VCaP (cell line): ENCODE measurements at regions not wholly inside any gene's neighbourhood (a gene's known extent, or its start where the extent isn't known, plus 50 kb on each side); places are given as distances from the start of the nearest gene placed in this dataset.

ENCODE experiments used
- H3K27ac ChIP-seq: fragments of 450-650 bp; 2 replicates; pipeline ENCODE4 v1.5.1; 2017
- TF ChIP-seq, protein P1 (sequence below): fragments of 450-650 bp; conservative IDR thresholded peaks from 2 replicates; pipeline ENCODE4 v1.5.1; 2017; ENCODE audit warnings: mild to moderate bottlenecking, moderate library complexity

- H3K27ac ChIP-seq = no peak overlapping the region
- TF ChIP-seq, protein P1, sequence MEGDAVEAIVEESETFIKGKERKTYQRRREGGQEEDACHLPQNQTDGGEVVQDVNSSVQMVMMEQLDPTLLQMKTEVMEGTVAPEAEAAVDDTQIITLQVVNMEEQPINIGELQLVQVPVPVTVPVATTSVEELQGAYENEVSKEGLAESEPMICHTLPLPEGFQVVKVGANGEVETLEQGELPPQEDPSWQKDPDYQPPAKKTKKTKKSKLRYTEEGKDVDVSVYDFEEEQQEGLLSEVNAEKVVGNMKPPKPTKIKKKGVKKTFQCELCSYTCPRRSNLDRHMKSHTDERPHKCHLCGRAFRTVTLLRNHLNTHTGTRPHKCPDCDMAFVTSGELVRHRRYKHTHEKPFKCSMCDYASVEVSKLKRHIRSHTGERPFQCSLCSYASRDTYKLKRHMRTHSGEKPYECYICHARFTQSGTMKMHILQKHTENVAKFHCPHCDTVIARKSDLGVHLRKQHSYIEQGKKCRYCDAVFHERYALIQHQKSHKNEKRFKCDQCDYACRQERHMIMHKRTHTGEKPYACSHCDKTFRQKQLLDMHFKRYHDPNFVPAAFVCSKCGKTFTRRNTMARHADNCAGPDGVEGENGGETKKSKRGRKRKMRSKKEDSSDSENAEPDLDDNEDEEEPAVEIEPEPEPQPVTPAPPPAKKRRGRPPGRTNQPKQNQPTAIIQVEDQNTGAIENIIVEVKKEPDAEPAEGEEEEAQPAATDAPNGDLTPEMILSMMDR = no peak
Observed at GRCh38 chr7:87047-87446, 105.3 kb upstream of the FAM20C start.

GRCh38 chr7:87671-88070 is 104.7 kb upstream of the FAM20C start:
- TF ChIP-seq, protein P1 = no peak
- H3K27ac ChIP-seq = no peak overlapping the region

DNA sequence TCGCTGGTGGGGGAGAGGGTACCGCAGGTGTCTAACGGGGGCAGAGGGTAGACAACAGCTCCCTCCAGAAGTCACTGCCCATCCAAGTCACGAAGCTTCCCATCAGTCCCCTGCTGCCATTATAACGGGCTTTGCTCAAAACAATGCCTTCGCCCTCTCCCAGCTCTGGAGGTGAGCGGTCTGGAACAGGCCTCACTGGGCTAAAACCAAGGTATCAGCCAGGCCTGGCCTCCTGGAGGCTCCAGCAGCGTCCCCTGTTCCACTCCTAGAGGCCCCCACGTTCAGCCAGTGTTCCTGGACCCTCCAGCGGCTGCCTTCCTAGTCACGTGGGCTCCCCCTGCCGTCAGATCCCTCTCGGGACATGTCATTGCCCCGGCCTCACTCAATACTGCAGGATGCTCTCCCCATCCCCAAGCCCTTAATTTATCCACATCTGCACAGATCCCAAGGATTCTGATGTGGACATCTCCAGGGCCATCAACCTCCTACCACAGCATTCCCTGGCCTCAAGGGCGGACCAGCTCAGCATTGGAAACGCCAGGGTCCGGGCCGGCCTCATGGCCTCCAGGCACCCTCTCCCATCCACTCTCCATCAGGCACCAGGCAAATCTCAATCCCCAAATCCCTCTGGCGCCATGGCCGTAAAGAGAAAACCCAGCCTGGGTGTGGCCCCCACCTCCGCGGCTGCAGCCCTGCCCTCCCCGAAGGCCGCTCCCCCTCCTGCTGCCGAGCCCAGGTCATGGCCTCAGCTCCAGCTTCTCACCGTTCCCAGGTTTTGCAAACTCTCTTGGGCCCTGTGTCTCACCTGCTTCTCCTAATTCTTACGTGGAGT is 104.1 kb upstream of the FAM20C start:
- H3K27ac ChIP-seq = no peak overlapping the region
- TF ChIP-seq, protein P1 = no peak

DNA sequence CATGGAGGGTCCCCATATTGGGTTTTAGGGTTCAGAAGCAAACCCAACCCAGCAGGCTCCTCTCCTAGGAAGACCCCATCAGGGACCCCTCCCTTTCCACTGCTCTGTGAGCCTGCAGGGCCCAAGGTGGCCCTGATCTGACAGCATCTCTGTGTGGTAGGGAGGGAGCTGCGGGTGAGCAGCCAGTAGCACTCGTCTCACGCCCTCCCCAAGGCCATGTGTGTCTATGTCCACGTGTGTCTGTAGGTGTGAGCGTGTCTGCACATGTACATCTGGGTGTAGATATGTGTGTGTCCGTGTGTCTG is 103.5 kb upstream of the FAM20C start:
- TF ChIP-seq, protein P1 = no peak
- no peak overlapping the region for H3K27ac ChIP-seq

DNA sequence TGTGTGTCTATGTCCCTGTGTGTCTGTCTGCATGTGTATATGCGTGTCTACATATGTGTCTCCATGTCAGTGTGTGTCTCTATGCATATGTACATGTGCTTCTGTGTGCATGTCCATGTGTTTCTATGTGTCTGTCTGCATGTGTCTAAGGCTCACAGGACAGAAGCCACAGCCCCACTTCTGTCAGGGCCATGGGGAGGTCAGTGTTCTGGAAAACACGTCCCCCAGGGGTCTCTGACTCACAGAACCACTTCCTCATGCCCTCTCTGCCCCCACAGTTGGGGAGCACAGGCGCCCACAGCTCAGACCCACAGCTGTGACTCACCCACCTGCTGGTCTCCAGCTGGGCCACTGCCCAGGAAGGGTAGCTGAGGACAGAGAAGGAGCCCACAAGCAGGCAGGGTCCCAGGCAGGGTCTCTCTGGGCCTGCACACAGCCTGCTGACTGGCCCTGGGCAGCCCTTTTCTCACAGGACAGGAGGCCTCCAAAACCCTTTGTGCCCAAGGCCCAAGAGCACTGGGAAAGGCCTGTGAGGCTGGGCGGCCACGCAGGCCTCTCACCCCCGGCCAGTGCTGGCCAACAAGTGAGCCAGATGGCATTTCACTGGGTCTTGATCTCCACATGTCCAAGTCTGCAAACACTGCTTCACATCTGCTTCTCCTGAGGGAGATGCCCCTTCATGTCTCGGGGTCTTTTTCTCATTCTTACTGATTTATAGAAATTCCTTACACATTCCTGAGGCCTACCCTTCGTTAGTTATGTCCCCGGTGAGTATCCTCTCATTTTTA is 102.9 kb upstream of the FAM20C start:
- TF ChIP-seq, protein P1 = no peak
- no peak overlapping the region for H3K27ac ChIP-seq

DNA sequence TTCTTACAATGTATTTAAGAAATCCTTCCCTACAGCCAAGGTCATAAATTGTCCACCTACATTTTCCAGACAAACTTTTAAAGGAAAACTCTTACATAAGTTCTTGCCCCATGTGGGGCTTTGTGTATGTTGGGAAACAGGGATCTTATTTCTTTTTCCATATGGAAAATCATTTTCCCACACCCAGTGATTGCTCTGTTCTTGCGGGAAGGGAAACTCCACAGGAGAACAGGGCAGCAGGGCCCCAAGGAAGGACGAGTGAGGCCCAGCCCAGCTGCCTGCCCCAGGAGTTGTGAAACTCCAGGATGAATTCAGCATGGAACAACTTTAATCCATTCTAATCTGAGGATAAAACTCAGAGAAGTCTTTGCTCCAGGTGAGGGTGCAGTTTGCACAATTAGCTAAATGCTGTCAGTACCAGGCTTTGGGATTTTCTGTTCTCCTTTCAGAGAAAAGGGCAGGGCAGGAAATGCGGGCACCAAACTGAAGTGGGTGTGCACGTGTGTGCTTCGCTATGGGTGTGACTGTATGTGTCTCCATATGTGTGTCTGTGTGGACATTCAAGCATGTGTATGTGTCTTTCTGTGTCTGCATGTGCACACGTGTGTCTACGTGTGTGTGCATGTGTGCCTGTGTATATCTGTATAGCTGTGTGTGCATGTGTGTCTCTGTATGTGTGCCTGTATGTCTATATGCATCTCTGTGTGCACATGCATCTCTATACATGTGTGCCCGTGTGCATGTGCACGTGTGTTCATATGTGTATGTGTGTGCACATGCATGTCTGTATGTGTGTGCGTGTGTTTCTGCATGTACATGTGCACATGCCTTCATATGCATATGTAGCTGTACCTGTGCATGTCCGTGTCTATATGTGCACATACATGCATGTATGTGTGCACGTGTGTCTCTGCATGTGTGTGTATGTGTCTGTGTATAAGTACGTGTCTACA is 102.0 kb upstream of the FAM20C start:
- TF ChIP-seq, protein P1 = no peak
- H3K27ac ChIP-seq = no peak overlapping the region
